SK-N-MC (cell line): ENCODE measurements at regions not wholly inside any gene's neighbourhood (a gene's known extent, or its start where the extent isn't known, plus 50 kb on each side); places are given as distances from the start of the nearest gene placed in this dataset.

ENCODE experiments used
- EZH2 ChIP-seq: fragments of 200-600 bp; sonication (generic); IDR thresholded peaks from one replicate; pipeline ENCODE4 v1.6.1; 2017; ENCODE audit warnings: antibody characterized with exemption
- FOXP2 ChIP-seq: optimal IDR thresholded peaks from 2 replicates; pipeline ENCODE3; 2011; ENCODE audit warnings: mild to moderate bottlenecking, moderate library complexity; ENCODE audit not compliant: insufficient read depth; ENCODE audit errors: extremely low read length, control extremely low read depth
- POLR2AphosphoS5 ChIP-seq: IDR thresholded peaks from 2 replicates; pipeline ENCODE4 v1.6.1; 2012; ENCODE audit warnings: mild to moderate bottlenecking, low read depth, low read length, borderline replicate concordance

GRCh38 chr20:11694467-11694866, 223.2 kb upstream of the BTBD3 start:
- TF ChIP-seq POLR2AphosphoS5 (no peak), EZH2 (no peak), FOXP2 (no peak)
